ENCODE measurements at regions not wholly inside any gene's neighbourhood (a gene's known extent, or its start where the extent isn't known, plus 50 kb on each side); places are given as distances from the start of the nearest gene placed in this dataset.

DNA sequence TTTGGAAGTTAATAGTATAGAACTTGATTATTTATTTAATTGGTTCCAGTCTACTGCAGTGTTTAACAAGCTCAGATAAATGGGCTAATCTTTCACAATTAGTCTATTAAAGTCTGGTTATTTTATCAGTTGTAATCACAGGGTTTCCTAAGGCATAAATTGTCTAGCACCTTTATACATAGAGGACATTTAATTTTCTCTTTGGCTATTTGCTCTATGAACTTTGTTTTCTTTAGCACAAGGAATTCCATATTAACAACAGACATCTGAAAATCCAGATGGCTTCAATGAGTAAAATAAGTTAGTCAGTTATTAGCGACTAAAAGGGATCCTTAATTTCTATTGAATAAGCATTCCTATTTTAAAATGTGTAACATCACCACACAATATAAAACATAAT lies 1350.8 kb upstream of the SLC10A2 start:
- TF ChIP-seq, protein P1, sequence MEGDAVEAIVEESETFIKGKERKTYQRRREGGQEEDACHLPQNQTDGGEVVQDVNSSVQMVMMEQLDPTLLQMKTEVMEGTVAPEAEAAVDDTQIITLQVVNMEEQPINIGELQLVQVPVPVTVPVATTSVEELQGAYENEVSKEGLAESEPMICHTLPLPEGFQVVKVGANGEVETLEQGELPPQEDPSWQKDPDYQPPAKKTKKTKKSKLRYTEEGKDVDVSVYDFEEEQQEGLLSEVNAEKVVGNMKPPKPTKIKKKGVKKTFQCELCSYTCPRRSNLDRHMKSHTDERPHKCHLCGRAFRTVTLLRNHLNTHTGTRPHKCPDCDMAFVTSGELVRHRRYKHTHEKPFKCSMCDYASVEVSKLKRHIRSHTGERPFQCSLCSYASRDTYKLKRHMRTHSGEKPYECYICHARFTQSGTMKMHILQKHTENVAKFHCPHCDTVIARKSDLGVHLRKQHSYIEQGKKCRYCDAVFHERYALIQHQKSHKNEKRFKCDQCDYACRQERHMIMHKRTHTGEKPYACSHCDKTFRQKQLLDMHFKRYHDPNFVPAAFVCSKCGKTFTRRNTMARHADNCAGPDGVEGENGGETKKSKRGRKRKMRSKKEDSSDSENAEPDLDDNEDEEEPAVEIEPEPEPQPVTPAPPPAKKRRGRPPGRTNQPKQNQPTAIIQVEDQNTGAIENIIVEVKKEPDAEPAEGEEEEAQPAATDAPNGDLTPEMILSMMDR (IDR thresholded peaks at IDR 0.05): no peak
- H3K9me3 Mint-ChIP-seq: peaks cover 15% of the 10 kb centered on the region; the same call in 1 of the 2 replicates
- DNase-seq: no peak
- H3K4me3 Mint-ChIP-seq: no peak overlapping the region
- no peaks in the 10 kb centered on the region for H3K36me3 Mint-ChIP-seq (ENCODE audit: low read depth)
- no peaks in the 10 kb centered on the region for H3K4me1 Mint-ChIP-seq (ENCODE audit: low read depth)
- no peaks in the 10 kb centered on the region for H3K27me3 Mint-ChIP-seq (ENCODE audit: insufficient read depth)
- H3K27ac Mint-ChIP-seq: no peak overlapping the region

DNA sequence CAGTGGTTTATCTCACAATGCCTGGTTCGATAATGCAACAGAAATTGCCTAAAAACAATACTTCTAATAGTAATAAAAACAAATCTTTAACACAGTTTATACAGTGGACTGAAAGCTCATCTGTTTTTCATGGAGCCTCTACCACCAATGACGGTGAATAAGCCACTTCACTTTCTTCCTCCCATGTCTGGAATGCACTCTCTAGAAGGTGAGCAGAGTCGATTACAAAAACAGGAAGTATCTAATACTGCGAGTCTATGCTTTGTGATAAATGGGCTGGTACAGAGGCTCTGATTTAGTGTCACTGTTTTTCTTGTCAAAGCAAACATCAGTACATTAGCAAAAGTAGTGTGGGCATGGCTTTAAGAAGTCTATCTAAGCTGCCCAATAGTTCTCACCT lies 1348.6 kb upstream of the SLC10A2 start:
- peaks cover 14% of the 10 kb centered on the region; the same call in 1 of the 2 replicates for H3K9me3 Mint-ChIP-seq
- H3K27ac Mint-ChIP-seq: no peak overlapping the region
- TF ChIP-seq, protein P1 (IDR thresholded peaks at IDR 0.05): no peak
- DNase-seq: no peak
- no peaks in the 10 kb centered on the region; the same call in 1 of the 2 replicates for H3K27me3 Mint-ChIP-seq (ENCODE audit: insufficient read depth)
- no peaks in the 10 kb centered on the region for H3K36me3 Mint-ChIP-seq (ENCODE audit: low read depth)
- no peak overlapping the region for H3K4me3 Mint-ChIP-seq
- H3K4me1 Mint-ChIP-seq (ENCODE audit: low read depth): no peaks in the 10 kb centered on the region

DNA sequence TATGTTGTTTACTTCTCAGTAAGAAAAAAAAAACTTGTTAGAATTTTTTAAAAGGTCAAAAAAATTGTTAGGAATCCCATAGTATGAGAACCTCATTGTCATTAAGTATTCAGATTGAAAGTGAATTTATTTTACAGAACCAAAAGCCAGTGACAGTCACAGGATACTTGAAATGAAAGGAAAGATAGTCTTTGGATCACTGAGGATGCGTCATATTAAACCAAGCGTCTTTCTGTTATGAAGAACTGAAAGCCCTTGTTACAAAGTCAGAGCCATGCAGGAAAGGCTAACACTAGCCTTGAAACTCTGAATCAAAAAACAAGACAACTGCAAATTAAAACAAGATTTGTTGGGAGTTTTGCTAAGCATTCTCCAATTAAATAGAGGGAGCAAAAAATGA lies 1348.0 kb upstream of the SLC10A2 start:
- Mint-ChIP-seq H3K27ac (no peak overlapping the region), H3K4me1 (ENCODE audit: low read depth) (no peaks in the 10 kb centered on the region), H3K9me3 (peaks cover 14% of the 10 kb centered on the region; the same call in 1 of the 2 replicates), H3K27me3 (ENCODE audit: insufficient read depth) (no peaks in the 10 kb centered on the region; the same call in 1 of the 2 replicates), H3K36me3 (ENCODE audit: low read depth) (no peaks in the 10 kb centered on the region), H3K4me3 (no peak overlapping the region)
- TF ChIP-seq, protein P1 (IDR thresholded peaks at IDR 0.05): no peak
- DNase-seq: no peak

DNA sequence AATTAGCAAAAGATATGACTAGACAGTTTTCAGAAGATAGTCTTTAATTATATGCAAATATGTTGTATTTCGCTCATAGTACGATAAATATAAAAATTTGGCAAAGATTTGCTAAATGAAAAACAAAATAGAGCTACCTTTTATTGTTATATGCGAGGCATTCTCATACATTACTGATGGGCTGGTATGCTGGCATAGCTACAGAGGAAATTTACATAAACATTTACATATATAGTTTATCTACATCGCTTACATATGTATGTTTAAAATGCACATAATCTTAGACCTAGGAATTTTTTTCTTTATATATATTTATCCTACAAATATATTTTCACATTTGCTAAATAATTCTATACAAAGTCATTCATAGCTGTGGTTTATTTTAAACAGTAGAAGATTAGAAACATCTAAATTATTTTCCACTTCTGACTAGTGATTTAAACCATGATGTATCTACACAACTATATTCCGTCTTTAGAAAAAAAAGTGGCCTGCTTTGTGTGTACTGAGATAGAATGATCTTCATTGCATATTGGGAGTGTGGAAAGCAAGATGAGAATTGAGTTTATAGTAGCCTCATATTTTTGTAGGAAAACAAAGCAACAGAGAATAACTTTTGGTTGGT lies 1345.0 kb upstream of the SLC10A2 start:
- TF ChIP-seq, protein P1 (IDR thresholded peaks at IDR 0.05): no peak
- no peak overlapping the region for H3K27ac Mint-ChIP-seq

DNA sequence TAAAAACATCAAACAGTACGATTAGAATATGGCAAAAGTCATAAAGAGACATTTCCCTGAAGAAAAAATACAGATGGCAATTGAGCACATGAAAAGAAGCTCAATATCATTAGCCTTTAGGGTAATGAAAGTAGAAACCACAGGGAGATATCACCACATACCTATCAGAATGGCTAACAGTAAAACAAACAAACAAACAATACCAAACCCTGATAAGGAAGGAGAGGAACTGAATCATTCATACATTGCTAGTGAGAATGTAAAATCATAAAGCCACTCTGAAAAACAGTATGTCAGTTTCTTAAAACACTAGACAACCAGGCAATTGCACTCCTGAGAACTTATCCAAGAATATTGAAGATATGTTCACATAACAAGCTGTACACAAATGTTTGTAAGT lies 1342.5 kb upstream of the SLC10A2 start:
- DNase-seq: no peak
- no peaks in the 10 kb centered on the region for H3K36me3 Mint-ChIP-seq (ENCODE audit: low read depth)
- H3K27me3 Mint-ChIP-seq (ENCODE audit: insufficient read depth): no peaks in the 10 kb centered on the region; the same call in 1 of the 2 replicates
- no peak overlapping the region for H3K27ac Mint-ChIP-seq
- H3K4me3 Mint-ChIP-seq: no peak overlapping the region
- TF ChIP-seq, protein P1 (IDR thresholded peaks at IDR 0.05): no peak
- H3K4me1 Mint-ChIP-seq (ENCODE audit: low read depth): no peaks in the 10 kb centered on the region
- H3K9me3 Mint-ChIP-seq: peaks cover 32% of the 10 kb centered on the region

More for the DNA sequence above, 1345.0 kb upstream of the SLC10A2 start:
- H3K9me3 Mint-ChIP-seq: peaks cover 24% of the 10 kb centered on the region
- no peaks in the 10 kb centered on the region; the same call in 1 of the 2 replicates for H3K27me3 Mint-ChIP-seq (ENCODE audit: insufficient read depth)
- no peaks in the 10 kb centered on the region for H3K36me3 Mint-ChIP-seq (ENCODE audit: low read depth)
- no peak overlapping the region for H3K4me3 Mint-ChIP-seq
- H3K4me1 Mint-ChIP-seq (ENCODE audit: low read depth): no peaks in the 10 kb centered on the region
- no peak for DNase-seq
